B cell (primary cell): ENCODE measurements at regions not wholly inside any gene's neighbourhood (a gene's known extent, or its start where the extent isn't known, plus 50 kb on each side); places are given as distances from the start of the nearest gene placed in this dataset.

Source experiments
- ATAC-seq: fragments of 200-7000 bp; cut with Tn5 transposase; one replicate; pipeline ENCODE4 v1.10.0; 2021; ENCODE audit warnings: low read depth, mild to moderate bottlenecking, moderate number of reproducible peaks, moderate library complexity
- CTCF ChIA-PET: fragments of 350-600 bp; sonication (Branson Sonifier 250); formaldehyde crosslinking; loops from one replicate; lab custom pipeline; 2021; ENCODE audit warnings: antibody characterized with exemption, inconsistent platforms; lab: Charles Lee
- POLR2A ChIA-PET: fragments of 350-600 bp; sonication (Branson Sonifier 250); formaldehyde crosslinking; loops from one replicate; lab custom pipeline; 2021; ENCODE audit warnings: antibody characterized with exemption; lab: Charles Lee
- DNase-seq: peaks from one replicate; pipeline ENCODE4 v3.0.0; 2013
- H2AFZ ChIP-seq: 2 replicates; pipeline ENCODE4 v1.6.1; 2012; ENCODE audit warnings: mild to moderate bottlenecking, low read depth, low read length; ENCODE audit not compliant: insufficient read depth, poor library complexity, severe bottlenecking
- H3K27ac ChIP-seq, 2 donors: 1 replicate in 1 of 2; 2 replicates in 1 of 2; pipeline ENCODE4 v1.5.1; 2012 to 2013; ENCODE audit warnings: low read length in 2 of 2, mild to moderate bottlenecking in 2 of 2, moderate library complexity in 1 of 2
- H3K27me3 ChIP-seq, 4 experiments: fragments of 200-600 bp in 1 of 4; sonication (generic) in 1 of 4; replicated peaks in 1 of 4; 1 replicate in 2 of 4; 2 replicates in 2 of 4; pipeline versions ENCODE4 v1.6.1 to v1.7.0; 2013 to 2016; ENCODE audit warnings: low read length in 3 of 4, mild to moderate bottlenecking in 2 of 4, mixed read lengths in 1 of 4, moderate library complexity in 1 of 4; ENCODE audit not compliant: insufficient read depth in 4 of 4, control insufficient read depth in 3 of 4; ENCODE audit errors: control extremely low read depth in 1 of 4
- H3K36me3 ChIP-seq, 2 experiments: replicated peaks in 1 of 2; 1 replicate in 1 of 2; 2 replicates in 1 of 2; pipeline versions ENCODE4 v1.6.1 to v1.7.1; 2013; ENCODE audit warnings: low read length in 1 of 2; ENCODE audit not compliant: insufficient read depth in 2 of 2, control insufficient read depth in 1 of 2; ENCODE audit errors: control extremely low read depth in 1 of 2, extremely low read depth in 1 of 2
- H3K4me1 ChIP-seq, 2 donors: fragments of 200-600 bp in 1 of 2; sonication (generic) in 1 of 2; 1 replicate in 1 of 2; 2 replicates in 1 of 2; pipeline versions ENCODE4 v1.5.1 to v1.6.1; 2013 to 2017; ENCODE audit warnings: low read length in 2 of 2; ENCODE audit not compliant: control insufficient read depth in 2 of 2, insufficient read depth in 2 of 2
- H3K4me2 ChIP-seq: replicated peaks from 2 replicates; pipeline ENCODE3; 2012; ENCODE audit warnings: mild to moderate bottlenecking, low read depth, low read length; ENCODE audit not compliant: poor library complexity, severe bottlenecking
- H3K4me3 ChIP-seq, 5 experiments: fragments of 200-600 bp in 1 of 5; sonication (generic) in 1 of 5; 1 replicate in 3 of 5; 2 replicates in 2 of 5; pipeline versions ENCODE4 v1.5.1 to v1.7.0; 2011 to 2016; ENCODE audit warnings: low read length in 4 of 5, mild to moderate bottlenecking in 4 of 5, low read depth in 2 of 5, control low read depth in 1 of 5, moderate library complexity in 1 of 5; ENCODE audit not compliant: insufficient read depth in 1 of 5; ENCODE audit errors: control extremely low read depth in 1 of 5, extremely low read depth in 1 of 5
- H3K79me2 ChIP-seq: fragments of 200-600 bp; sonication (generic); one replicate; pipeline ENCODE4 v1.6.0; 2016; ENCODE audit warnings: low read length; ENCODE audit not compliant: control insufficient read depth, insufficient read depth
- H3K9ac ChIP-seq: fragments of 200-600 bp; sonication (generic); 2 replicates; pipeline ENCODE4 v1.6.1; 2017; ENCODE audit warnings: mild to moderate bottlenecking, low read length, moderate library complexity
- H3K9me3 ChIP-seq, 3 donors: one replicate each; pipeline versions ENCODE4 v1.6.1 to v1.7.1; 2013; ENCODE audit warnings: low read length in 2 of 3; ENCODE audit not compliant: control insufficient read depth in 2 of 3, insufficient read depth in 1 of 3; ENCODE audit errors: control extremely low read depth in 1 of 3
- H4K20me1 ChIP-seq: 2 replicates; pipeline ENCODE4 v1.6.0; 2012; ENCODE audit warnings: mild to moderate bottlenecking, low read length; ENCODE audit not compliant: insufficient read depth, control insufficient read depth, poor library complexity, severe bottlenecking
- H3K27ac Mint-ChIP-seq: one replicate; pipeline ENCODE4 v1.8.0; 2021; ENCODE audit warnings: mixed read lengths
- H3K27me3 Mint-ChIP-seq: one replicate; pipeline ENCODE4 v1.8.0; 2021; ENCODE audit warnings: mixed read lengths
- H3K4me1 Mint-ChIP-seq: one replicate; pipeline ENCODE4 v1.8.0; 2021; ENCODE audit warnings: mixed read lengths
- H3K4me3 Mint-ChIP-seq: one replicate; pipeline ENCODE4 v1.8.0; 2021; ENCODE audit warnings: mixed read lengths
- H3K9me3 Mint-ChIP-seq: one replicate; pipeline ENCODE4 v1.8.0; 2022; ENCODE audit warnings: mixed read lengths; ENCODE audit not compliant: insufficient read depth
- CTCF ChIP-seq: fragments of 200-600 bp; IDR thresholded peaks from one replicate; pipeline ENCODE4 v1.8.0; 2022; ENCODE audit warnings: antibody characterized with exemption, mild to moderate bottlenecking
- EZH2 ChIP-seq: IDR thresholded peaks from 2 replicates; pipeline ENCODE4 v1.6.1; 2012; ENCODE audit warnings: borderline replicate concordance, low read depth, mild to moderate bottlenecking, moderate library complexity, low read length; ENCODE audit not compliant: insufficient read depth, poor library complexity, severe bottlenecking
- WGBS: methylation state at CpG from one replicate; pipeline ENCODE4 v1.1.5; 2013; ENCODE audit warnings: missing lambda C conversion rate; ENCODE audit not compliant: insufficient coverage; 5-methylcytosine and 5-hydroxymethylcytosine counted together
- intact Hi-C: fragments of 100-400 bp; cut with micrococcal nuclease; formaldehyde crosslinking; loops from one replicate; pipeline ENCODE4 v1.10.0; 2022

GRCh38 chr16:63617047-63617989 is 1504.5 kb downstream of the CDH11 start:
- TF ChIP-seq EZH2 (no peak), CTCF (no peak)
- intact Hi-C loops: no loop called here
- H3K27ac ChIP-seq: no peak overlapping the region
- no peak overlapping the region for H2AFZ ChIP-seq
- H3K36me3 ChIP-seq: no peaks in the 10 kb centered on the region
- no peaks in the 10 kb centered on the region for H4K20me1 ChIP-seq
- H3K9ac ChIP-seq: no peak overlapping the region
- DNase-seq (no peak), ATAC-seq (no peak)
- no peaks in the 10 kb centered on the region for H3K4me1 ChIP-seq
- H3K79me2 ChIP-seq: no peaks in the 10 kb centered on the region
- no peak overlapping the region for H3K4me3 ChIP-seq
- Mint-ChIP-seq H3K4me1 (no peaks in the 10 kb centered on the region), H3K9me3 (peaks cover 3% of the 10 kb centered on the region), H3K27ac (no peak overlapping the region), H3K27me3 (no peaks in the 10 kb centered on the region), H3K4me3 (no peak overlapping the region)
- WGBS: 34% methylated on average over 54 of the region's 55 CpGs
- CTCF ChIA-PET: no interaction called here
- no peak overlapping the region for H3K4me2 ChIP-seq
- POLR2A ChIA-PET: no interaction called here
- no peaks in the 10 kb centered on the region for H3K27me3 ChIP-seq
- H3K9me3 ChIP-seq: peaks cover 0 to 17% (median 0%) of the 10 kb centered on the region in 3 donors

- Mint-ChIP-seq H3K9me3 (peaks cover 3% of the 10 kb centered on the region), H3K27ac (no peak overlapping the region), H3K4me3 (no peak overlapping the region), H3K27me3 (no peaks in the 10 kb centered on the region), H3K4me1 (no peaks in the 10 kb centered on the region)
- TF ChIP-seq CTCF (no peak), EZH2 (no peak)
- Histone ChIP-seq H3K4me1 (no peaks in the 10 kb centered on the region), H3K4me3 (no peak overlapping the region), H2AFZ (no peak overlapping the region), H3K79me2 (no peaks in the 10 kb centered on the region), H3K27ac (no peak overlapping the region), H3K9me3 (peaks cover 0 to 17% (median 0%) of the 10 kb centered on the region in 3 donors), H3K9ac (no peak overlapping the region), H4K20me1 (no peaks in the 10 kb centered on the region), H3K27me3 (no peaks in the 10 kb centered on the region), H3K4me2 (no peak overlapping the region), H3K36me3 (no peaks in the 10 kb centered on the region)
- 89% methylated on average over 3 of the region's 3 CpGs for WGBS
- intact Hi-C loops: no loop called here
- DNase-seq: no peak
- ChIA-PET POLR2A (no interaction called here), CTCF (no interaction called here)
- ATAC-seq: no peak
Measured at GRCh38 chr16:63614429-63614828, 1507.4 kb downstream of the CDH11 start.
